ENCODE measurements at regions not wholly inside any gene's neighbourhood (a gene's known extent, or its start where the extent isn't known, plus 50 kb on each side); places are given as distances from the start of the nearest gene placed in this dataset.

- WGBS (ENCODE audit: extremely low coverage, insufficient read length, low lambda C conversion rate), result no CpG with 5 or more reads among the region's 3 CpGs
- no peaks in the 10 kb centered on the region for H3K36me3 Mint-ChIP-seq (ENCODE audit: insufficient read depth in 1 of 3, low read depth in 3 of 3)
- Histone ChIP-seq H3K14ac (ENCODE audit: insufficient read depth, low read length) (no peak overlapping the region), H3K79me2 (ENCODE audit: insufficient read depth, low read length) (no peaks in the 10 kb centered on the region), H2BK12ac (ENCODE audit: insufficient read length, low read depth, low read length) (no peak overlapping the region), H3K27ac (ENCODE audit: insufficient read length, low read depth, low read length) (no peak overlapping the region), H3K4me2 (ENCODE audit: insufficient read depth, insufficient read length, low read length) (no peak overlapping the region), H2AK5ac (ENCODE audit: insufficient read length, low read length) (no peak overlapping the region), H3K56ac (ENCODE audit: insufficient read length, low read depth, low read length) (no peak overlapping the region), H3K79me1 (ENCODE audit: insufficient read depth, low read depth, low read length, poor library complexity, severe bottlenecking) (no peaks in the 10 kb centered on the region), H2BK120ac (ENCODE audit: low read depth, low read length, poor library complexity, severe bottlenecking) (no peak overlapping the region), H3K9ac (ENCODE audit: extremely low read depth, insufficient read length, low read length) (no peak overlapping the region), H4K91ac (ENCODE audit: insufficient read length, low read depth, low read length) (no peak overlapping the region), H4K5ac (ENCODE audit: insufficient read length, low read depth, low read length) (no peak overlapping the region), H4K20me1 (ENCODE audit: control insufficient read depth, insufficient read depth, insufficient read length) (no peaks in the 10 kb centered on the region), H3K23ac (ENCODE audit: insufficient read length, low read depth, low read length) (no peak overlapping the region), H2BK20ac (ENCODE audit: low read depth, low read length, poor library complexity, severe bottlenecking) (no peak overlapping the region), H3T11ph (ENCODE audit: low read length) (no peak overlapping the region), H3K23me2 (ENCODE audit: insufficient read length, low read depth, low read length, poor library complexity, severe bottlenecking) (no peaks in the 10 kb centered on the region), H3K9me3 (ENCODE audit: control insufficient read depth, low read depth, low read length) (no peaks in the 10 kb centered on the region), H2BK15ac (ENCODE audit: low read depth, low read length) (no peak overlapping the region), H3K27me3 (ENCODE audit: insufficient read depth, low read length) (no peaks in the 10 kb centered on the region), H2BK5ac (ENCODE audit: insufficient read length, low read length) (no peak overlapping the region), H2AFZ (ENCODE audit: low read length) (no peak overlapping the region), H3K4ac (ENCODE audit: low read depth, low read length) (no peak overlapping the region), H3K4me1 (ENCODE audit: insufficient read depth, low read length) (peaks cover 2% of the 10 kb centered on the region; the same call in 1 of the 2 replicates), H4K8ac (replicated peaks; ENCODE audit: insufficient read length, low read depth, low read length) (no peak overlapping the region), H3K18ac (ENCODE audit: insufficient read length, low read depth, low read length) (no peak overlapping the region)
- TF ChIP-seq, protein P1, sequence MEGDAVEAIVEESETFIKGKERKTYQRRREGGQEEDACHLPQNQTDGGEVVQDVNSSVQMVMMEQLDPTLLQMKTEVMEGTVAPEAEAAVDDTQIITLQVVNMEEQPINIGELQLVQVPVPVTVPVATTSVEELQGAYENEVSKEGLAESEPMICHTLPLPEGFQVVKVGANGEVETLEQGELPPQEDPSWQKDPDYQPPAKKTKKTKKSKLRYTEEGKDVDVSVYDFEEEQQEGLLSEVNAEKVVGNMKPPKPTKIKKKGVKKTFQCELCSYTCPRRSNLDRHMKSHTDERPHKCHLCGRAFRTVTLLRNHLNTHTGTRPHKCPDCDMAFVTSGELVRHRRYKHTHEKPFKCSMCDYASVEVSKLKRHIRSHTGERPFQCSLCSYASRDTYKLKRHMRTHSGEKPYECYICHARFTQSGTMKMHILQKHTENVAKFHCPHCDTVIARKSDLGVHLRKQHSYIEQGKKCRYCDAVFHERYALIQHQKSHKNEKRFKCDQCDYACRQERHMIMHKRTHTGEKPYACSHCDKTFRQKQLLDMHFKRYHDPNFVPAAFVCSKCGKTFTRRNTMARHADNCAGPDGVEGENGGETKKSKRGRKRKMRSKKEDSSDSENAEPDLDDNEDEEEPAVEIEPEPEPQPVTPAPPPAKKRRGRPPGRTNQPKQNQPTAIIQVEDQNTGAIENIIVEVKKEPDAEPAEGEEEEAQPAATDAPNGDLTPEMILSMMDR (conservative IDR thresholded peaks at IDR 0.05), result no peak
- no peak overlapping the region for H3K4me3 Mint-ChIP-seq
- peaks cover 4% of the 10 kb centered on the region in 2 experiments; a peak in 3 of 4 replicates for H3K4me1 Mint-ChIP-seq
- H3K27me3 Mint-ChIP-seq (ENCODE audit: low read depth), result peaks cover 51% of the 10 kb centered on the region
- no peaks in the 10 kb centered on the region; a peak in 1 of 5 replicates for H3K9me3 Mint-ChIP-seq
- H3K27ac Mint-ChIP-seq, result no peak overlapping the region
- DNase-seq, result no peak
Observed at GRCh38 chr3:15153103-15153502, 52.9 kb upstream of the CAPN7 start.
